ENCODE measurements at regions not wholly inside any gene's neighbourhood (a gene's known extent, or its start where the extent isn't known, plus 50 kb on each side); places are given as distances from the start of the nearest gene placed in this dataset.

DNA sequence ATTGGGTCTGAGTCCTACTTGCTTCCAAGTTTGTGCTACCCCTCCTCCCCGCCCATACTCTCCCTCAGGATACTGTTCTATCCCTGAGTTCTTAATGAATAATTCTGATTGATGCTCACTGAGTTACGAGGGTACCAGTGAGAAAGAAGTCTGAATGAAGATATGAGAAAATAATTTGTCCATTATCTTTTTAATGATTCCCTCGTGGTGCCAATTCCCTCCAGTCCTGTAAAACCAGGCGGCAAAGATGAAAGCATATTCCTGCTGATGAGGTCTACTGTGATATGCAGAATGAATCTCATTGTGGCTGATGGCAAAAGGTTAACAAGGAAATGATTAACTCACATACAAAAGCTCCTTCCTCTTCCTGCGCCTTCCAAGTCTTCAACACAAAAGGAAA lies 650.2 kb upstream of the SLC39A10 start:
- no peaks in the 10 kb centered on the region for H3K4me1 Mint-ChIP-seq
- Histone ChIP-seq H3K27ac (ENCODE audit: low read depth in 1 of 2, low read length in 2 of 2) (no peak overlapping the region), H2AFZ (ENCODE audit: insufficient read depth, low read depth, low read length, poor library complexity, severe bottlenecking) (no peak overlapping the region), H4K20me1 (ENCODE audit: insufficient read depth, low read length) (no peaks in the 10 kb centered on the region), H3K36me3 (replicated peaks in 1 of 2; ENCODE audit: control insufficient read depth in 1 of 2, insufficient read depth in 2 of 2, low read length in 2 of 2) (no peaks in the 10 kb centered on the region), H3K4me2 (replicated peaks; ENCODE audit: extremely low read depth, low read length, poor library complexity, severe bottlenecking) (no peak overlapping the region), H3K4me3 (replicated peaks in 1 of 3; ENCODE audit: low read depth in 2 of 3, low read length in 3 of 3) (no peak overlapping the region), H3K9me3 (replicated peaks in 1 of 2; ENCODE audit: control insufficient read depth in 1 of 2, insufficient read depth in 1 of 2, low read length in 2 of 2) (no peaks in the 10 kb centered on the region), H3K4me1 (ENCODE audit: control insufficient read depth in 1 of 2, insufficient read depth in 2 of 2, low read length in 2 of 2) (no peaks in the 10 kb centered on the region), H3K9ac (ENCODE audit: insufficient read depth, low read length, poor library complexity, severe bottlenecking) (no peak overlapping the region), H3K79me2 (ENCODE audit: insufficient read depth, low read length) (no peaks in the 10 kb centered on the region), H3K27me3 (ENCODE audit: control insufficient read depth in 2 of 2, insufficient read depth in 2 of 2, low read length in 2 of 2) (no peaks in the 10 kb centered on the region)
- H3K9me3 Mint-ChIP-seq, result peaks cover 0 to 6% (median 2%) of the 10 kb centered on the region in 7 donors
- WGBS (ENCODE audit: insufficient coverage), result no CpG with 5 or more reads among the region's 5 CpGs
- peaks cover 0 to 2% (median 1%) of the 10 kb centered on the region in 3 donors for H3K27me3 Mint-ChIP-seq (ENCODE audit: low read depth in 3 of 3)
- intact Hi-C loops (cut with micrococcal nuclease), result no loop called here
- no peak overlapping the region for H3K4me3 Mint-ChIP-seq
- TF ChIP-seq, protein P1, sequence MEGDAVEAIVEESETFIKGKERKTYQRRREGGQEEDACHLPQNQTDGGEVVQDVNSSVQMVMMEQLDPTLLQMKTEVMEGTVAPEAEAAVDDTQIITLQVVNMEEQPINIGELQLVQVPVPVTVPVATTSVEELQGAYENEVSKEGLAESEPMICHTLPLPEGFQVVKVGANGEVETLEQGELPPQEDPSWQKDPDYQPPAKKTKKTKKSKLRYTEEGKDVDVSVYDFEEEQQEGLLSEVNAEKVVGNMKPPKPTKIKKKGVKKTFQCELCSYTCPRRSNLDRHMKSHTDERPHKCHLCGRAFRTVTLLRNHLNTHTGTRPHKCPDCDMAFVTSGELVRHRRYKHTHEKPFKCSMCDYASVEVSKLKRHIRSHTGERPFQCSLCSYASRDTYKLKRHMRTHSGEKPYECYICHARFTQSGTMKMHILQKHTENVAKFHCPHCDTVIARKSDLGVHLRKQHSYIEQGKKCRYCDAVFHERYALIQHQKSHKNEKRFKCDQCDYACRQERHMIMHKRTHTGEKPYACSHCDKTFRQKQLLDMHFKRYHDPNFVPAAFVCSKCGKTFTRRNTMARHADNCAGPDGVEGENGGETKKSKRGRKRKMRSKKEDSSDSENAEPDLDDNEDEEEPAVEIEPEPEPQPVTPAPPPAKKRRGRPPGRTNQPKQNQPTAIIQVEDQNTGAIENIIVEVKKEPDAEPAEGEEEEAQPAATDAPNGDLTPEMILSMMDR (IDR thresholded peaks at IDR 0.05), result no peak
- DNase-seq, result no peak
- no peaks in the 10 kb centered on the region for H3K36me3 Mint-ChIP-seq
- H3K27ac Mint-ChIP-seq, result no peak overlapping the region

DNA sequence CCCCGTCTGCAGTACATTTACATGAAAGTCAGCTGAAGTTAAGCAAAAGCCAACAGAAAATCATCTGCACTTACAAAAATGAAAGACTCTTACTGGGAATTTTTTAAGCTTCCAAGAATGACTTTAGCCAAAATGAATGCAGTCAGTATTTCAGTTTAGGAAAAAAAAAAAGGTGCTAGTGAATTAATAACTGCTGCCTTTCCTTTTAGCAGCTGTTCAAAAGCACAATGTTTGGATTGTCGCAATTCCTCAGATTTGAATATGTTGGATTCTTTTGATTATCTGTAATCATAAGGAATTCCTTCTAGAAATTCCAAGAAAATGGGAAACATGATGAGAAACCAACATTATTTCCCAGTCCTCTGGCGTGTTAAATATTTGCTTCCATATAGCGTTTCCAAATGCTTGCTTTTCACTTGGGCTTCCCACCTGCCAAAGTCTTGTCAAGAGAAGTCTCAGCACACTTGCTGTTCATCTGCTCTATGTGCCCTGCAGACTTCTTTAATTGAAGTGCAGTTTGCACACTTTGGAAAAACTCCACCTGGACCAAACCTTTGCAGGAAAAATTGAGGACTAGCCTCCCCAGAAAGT lies 653.0 kb upstream of the SLC39A10 start:
- no peaks in the 10 kb centered on the region for H3K4me1 Mint-ChIP-seq
- WGBS (ENCODE audit: insufficient coverage), result 100% methylated on average over 2 of the region's 4 CpGs
- no peak overlapping the region for H3K27ac ChIP-seq (ENCODE audit: low read depth in 1 of 2, low read length in 2 of 2)
- H3K9me3 ChIP-seq (replicated peaks in 1 of 2; ENCODE audit: control insufficient read depth in 1 of 2, insufficient read depth in 1 of 2, low read length in 2 of 2), result no peaks in the 10 kb centered on the region
- H3K9ac ChIP-seq (ENCODE audit: insufficient read depth, low read length, poor library complexity, severe bottlenecking), result no peak overlapping the region
- no peaks in the 10 kb centered on the region for H3K36me3 Mint-ChIP-seq
- TF ChIP-seq, protein P1 (IDR thresholded peaks at IDR 0.05), result no peak
- no peaks in the 10 kb centered on the region for H3K36me3 ChIP-seq (replicated peaks in 1 of 2; ENCODE audit: control insufficient read depth in 1 of 2, insufficient read depth in 2 of 2, low read length in 2 of 2)
- no peak overlapping the region for H2AFZ ChIP-seq (ENCODE audit: insufficient read depth, low read depth, low read length, poor library complexity, severe bottlenecking)
- no peaks in the 10 kb centered on the region for H3K4me1 ChIP-seq (ENCODE audit: control insufficient read depth in 1 of 2, insufficient read depth in 2 of 2, low read length in 2 of 2)
- no peak for DNase-seq
- H3K27me3 Mint-ChIP-seq (ENCODE audit: low read depth in 3 of 3), result peaks cover 0 to 2% (median 0%) of the 10 kb centered on the region in 3 donors
- H3K27me3 ChIP-seq (ENCODE audit: control insufficient read depth in 2 of 2, insufficient read depth in 2 of 2, low read length in 2 of 2), result no peaks in the 10 kb centered on the region
- intact Hi-C loops (cut with micrococcal nuclease), result no loop called here
- peaks cover 0 to 7% (median 4%) of the 10 kb centered on the region in 7 donors for H3K9me3 Mint-ChIP-seq
- no peak overlapping the region for H3K4me3 Mint-ChIP-seq
- H3K79me2 ChIP-seq (ENCODE audit: insufficient read depth, low read length), result no peaks in the 10 kb centered on the region
- no peak overlapping the region for H3K4me3 ChIP-seq (replicated peaks in 1 of 3; ENCODE audit: low read depth in 2 of 3, low read length in 3 of 3)
- no peak overlapping the region for H3K4me2 ChIP-seq (replicated peaks; ENCODE audit: extremely low read depth, low read length, poor library complexity, severe bottlenecking)
- H3K27ac Mint-ChIP-seq, result no peak overlapping the region
- no peaks in the 10 kb centered on the region for H4K20me1 ChIP-seq (ENCODE audit: insufficient read depth, low read length)

Measured in CD14-positive monocyte (primary cell).